H9 (cell line): ENCODE measurements at regions not wholly inside any gene's neighbourhood (a gene's known extent, or its start where the extent isn't known, plus 50 kb on each side); places are given as distances from the start of the nearest gene placed in this dataset.

Experiments
- DNase-seq: peaks from one replicate; pipeline ENCODE4 v3.0.0-alpha.2; 2017
- H2AFZ ChIP-seq: one replicate; pipeline ENCODE4 v1.6.1; 2013; ENCODE audit warnings: mild to moderate bottlenecking, low read length, control low read depth, moderate library complexity
- H2AK5ac ChIP-seq: 2 replicates; pipeline ENCODE4 v1.6.1; 2013; ENCODE audit warnings: low read length, control low read depth, mixed read lengths; ENCODE audit not compliant: insufficient read length
- H2BK120ac ChIP-seq: one replicate; pipeline ENCODE4 v1.6.1; 2013; ENCODE audit warnings: low read depth, mild to moderate bottlenecking, low read length, control low read depth, inconsistent platforms; ENCODE audit not compliant: poor library complexity, severe bottlenecking
- H2BK12ac ChIP-seq: 2 replicates; pipeline ENCODE4 v1.6.1; 2013; ENCODE audit warnings: low read length, control low read depth, mixed read lengths, low read depth; ENCODE audit not compliant: insufficient read length
- H2BK15ac ChIP-seq: 2 replicates; pipeline ENCODE4 v1.6.1; 2013; ENCODE audit warnings: low read depth, low read length, control low read depth
- H2BK20ac ChIP-seq: one replicate; pipeline ENCODE4 v1.6.1; 2013; ENCODE audit warnings: low read depth, mild to moderate bottlenecking, low read length, control low read depth, inconsistent platforms; ENCODE audit not compliant: poor library complexity, severe bottlenecking
- H2BK5ac ChIP-seq: 2 replicates; pipeline ENCODE4 v1.6.1; 2013; ENCODE audit warnings: low read length, control low read depth, mixed read lengths; ENCODE audit not compliant: insufficient read length
- H3K14ac ChIP-seq: 2 replicates; pipeline ENCODE4 v1.6.1; 2013; ENCODE audit warnings: low read length, control low read depth; ENCODE audit not compliant: insufficient read depth
- H3K18ac ChIP-seq: 2 replicates; pipeline ENCODE4 v1.6.1; 2013; ENCODE audit warnings: low read depth, mild to moderate bottlenecking, mixed read lengths, low read length, control low read depth; ENCODE audit not compliant: insufficient read length
- H3K23ac ChIP-seq: 2 replicates; pipeline ENCODE4 v1.6.1; 2013; ENCODE audit warnings: low read length, control low read depth, mixed read lengths, low read depth; ENCODE audit not compliant: insufficient read length
- H3K23me2 ChIP-seq: 2 replicates; pipeline ENCODE4 v1.6.1; 2013; ENCODE audit warnings: low read depth, mild to moderate bottlenecking, mixed read lengths, low read length, control low read depth; ENCODE audit not compliant: insufficient read length, poor library complexity, severe bottlenecking
- H3K27ac ChIP-seq: 2 replicates; pipeline ENCODE4 v1.5.1; 2013; ENCODE audit warnings: low read length, control low read depth, mixed read lengths, low read depth; ENCODE audit not compliant: insufficient read length
- H3K27me3 ChIP-seq: 2 replicates; pipeline ENCODE4 v1.6.1; 2013; ENCODE audit warnings: low read length, control low read depth, inconsistent platforms; ENCODE audit not compliant: insufficient read depth
- H3K4ac ChIP-seq: 2 replicates; pipeline ENCODE4 v1.6.1; 2013; ENCODE audit warnings: low read depth, mild to moderate bottlenecking, control low read depth, inconsistent platforms, low read length, moderate library complexity
- H3K4me1 ChIP-seq: 2 replicates; pipeline ENCODE4 v1.6.1; 2013; ENCODE audit warnings: low read length, control low read depth, inconsistent platforms; ENCODE audit not compliant: insufficient read depth
- H3K4me2 ChIP-seq: 2 replicates; pipeline ENCODE4 v1.6.1; 2013; ENCODE audit warnings: low read length, control low read depth, mixed read lengths; ENCODE audit not compliant: insufficient read length, insufficient read depth
- H3K56ac ChIP-seq: 2 replicates; pipeline ENCODE4 v1.6.1; 2013; ENCODE audit warnings: low read depth, mild to moderate bottlenecking, mixed read lengths, low read length, control low read depth; ENCODE audit not compliant: insufficient read length
- H3K79me1 ChIP-seq: 2 replicates; pipeline ENCODE4 v1.6.1; 2013; ENCODE audit warnings: low read depth, mild to moderate bottlenecking, moderate library complexity, low read length, control low read depth, inconsistent platforms; ENCODE audit not compliant: insufficient read depth, poor library complexity, severe bottlenecking
- H3K79me2 ChIP-seq: 2 replicates; pipeline ENCODE4 v1.6.1; 2013; ENCODE audit warnings: low read length, control low read depth, inconsistent platforms; ENCODE audit not compliant: insufficient read depth
- H3K9ac ChIP-seq: 2 replicates; pipeline ENCODE4 v1.6.1; 2013; ENCODE audit warnings: low read length, control low read depth, mixed read lengths; ENCODE audit not compliant: insufficient read length; ENCODE audit errors: extremely low read depth
- H3K9me3 ChIP-seq: one replicate; pipeline ENCODE4 v1.6.1; 2013; ENCODE audit warnings: low read depth, low read length, inconsistent platforms; ENCODE audit not compliant: control insufficient read depth
- H3T11ph ChIP-seq: one replicate; pipeline ENCODE4 v1.6.1; 2013; ENCODE audit warnings: mild to moderate bottlenecking, low read length, control low read depth, inconsistent platforms
- H4K20me1 ChIP-seq: one replicate; pipeline ENCODE4 v1.6.1; 2013; ENCODE audit not compliant: control insufficient read depth, insufficient read length, insufficient read depth
- H4K5ac ChIP-seq: 2 replicates; pipeline ENCODE4 v1.6.1; 2013; ENCODE audit warnings: low read depth, mild to moderate bottlenecking, mixed read lengths, low read length, control low read depth; ENCODE audit not compliant: insufficient read length
- H4K8ac ChIP-seq: replicated peaks from 2 replicates; pipeline ENCODE4 v1.6.1; 2013; ENCODE audit warnings: low read length, control low read depth, mixed read lengths, low read depth; ENCODE audit not compliant: insufficient read length
- H4K91ac ChIP-seq: 2 replicates; pipeline ENCODE4 v1.6.1; 2013; ENCODE audit warnings: low read depth, mild to moderate bottlenecking, moderate library complexity, mixed read lengths, low read length, control low read depth; ENCODE audit not compliant: insufficient read length
- H3K27ac Mint-ChIP-seq, 3 experiments: 2 replicates in 2 of 3; 3 replicates in 1 of 3; pipeline ENCODE4 v1.8.0; 2020 to 2021; ENCODE audit warnings: mixed read lengths in 3 of 3, mild to moderate bottlenecking in 1 of 3, moderate library complexity in 1 of 3
- H3K27me3 Mint-ChIP-seq: 2 replicates; pipeline ENCODE4 v1.8.0; 2021; ENCODE audit warnings: low read depth, mild to moderate bottlenecking, moderate library complexity, mixed read lengths
- H3K36me3 Mint-ChIP-seq, 3 experiments: 2 replicates in 2 of 3; 3 replicates in 1 of 3; pipeline ENCODE4 v1.8.0; 2020 to 2021; ENCODE audit warnings: low read depth in 3 of 3, mixed read lengths in 3 of 3; ENCODE audit not compliant: insufficient read depth in 1 of 3
- H3K4me1 Mint-ChIP-seq, 2 experiments: 2 replicates each; pipeline ENCODE4 v1.8.0; 2020; ENCODE audit warnings: mixed read lengths in 2 of 2
- H3K4me3 Mint-ChIP-seq, 2 experiments: 2 replicates in 1 of 2; 3 replicates in 1 of 2; pipeline ENCODE4 v1.8.0; 2020 to 2021; ENCODE audit warnings: mild to moderate bottlenecking in 2 of 2, mixed read lengths in 2 of 2, moderate library complexity in 1 of 2
- H3K9me3 Mint-ChIP-seq, 2 experiments: 2 replicates in 1 of 2; 3 replicates in 1 of 2; pipeline ENCODE4 v1.8.0; 2020; ENCODE audit warnings: mild to moderate bottlenecking in 2 of 2, mixed read lengths in 2 of 2, moderate library complexity in 1 of 2
- WGBS: extraction: QIAGEN DNeasy Blood & Tissue Kit; methylation state at CpG from one replicate; pipeline ENCODE4 v1.1.7; 2013; ENCODE audit warnings: missing lambda C conversion rate, low lambda C conversion rate, mixed read lengths; ENCODE audit not compliant: insufficient read length; ENCODE audit errors: extremely low coverage; 5-methylcytosine and 5-hydroxymethylcytosine counted together
- TF ChIP-seq, protein P1 (sequence below): fragments of 200-600 bp; sonication (generic); conservative IDR thresholded peaks from 3 replicates; pipeline ENCODE4 v1.8.0; 2021; ENCODE audit warnings: antibody characterized with exemption, mild to moderate bottlenecking

DNA sequence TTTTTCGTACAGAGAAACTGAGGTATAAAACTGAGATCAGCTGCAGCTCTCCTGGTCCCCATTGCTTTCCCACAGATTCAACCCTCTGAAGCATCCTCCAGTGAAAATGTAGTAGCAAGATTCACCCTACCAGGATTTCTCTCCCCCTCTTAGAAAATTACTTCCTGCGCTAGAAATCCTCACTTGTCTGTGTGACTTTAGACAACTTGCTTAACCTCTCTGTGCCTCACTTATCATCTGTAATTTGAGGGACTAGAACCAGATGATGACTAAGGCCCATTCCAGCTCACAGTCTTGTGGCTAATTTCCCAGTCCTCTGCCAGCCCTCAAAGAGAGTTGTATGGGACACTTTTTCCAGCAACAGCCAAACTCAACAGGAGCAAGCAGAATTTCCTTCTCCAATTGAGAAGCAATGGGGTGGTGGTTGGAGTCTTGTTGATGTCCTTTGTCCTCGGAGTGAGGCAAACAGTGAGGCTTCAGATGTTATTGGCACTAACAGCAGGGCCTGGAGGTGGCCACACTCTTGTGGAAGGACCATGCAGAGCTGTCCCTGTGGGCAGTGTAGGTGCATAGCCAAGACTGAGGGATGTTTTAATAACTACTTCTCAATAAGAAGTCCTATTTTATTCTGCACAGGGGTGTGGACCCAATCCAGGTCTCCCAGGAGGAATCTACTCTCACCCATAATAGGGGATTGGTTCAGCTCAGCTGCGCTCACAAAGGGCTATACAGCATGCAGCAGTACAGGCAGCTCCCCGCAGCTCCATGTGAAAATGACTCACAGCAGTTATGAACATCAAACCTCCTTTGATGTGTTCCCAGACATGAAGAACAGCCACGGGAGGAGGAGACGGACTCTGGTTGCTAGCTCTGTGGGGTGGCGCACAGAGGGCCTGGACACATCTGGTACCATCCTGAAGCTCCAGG, 200.1 kb downstream of the DAD1 start:
- Histone ChIP-seq H3K79me2 (no peaks in the 10 kb centered on the region), H4K8ac (no peak overlapping the region), H3K23me2 (no peaks in the 10 kb centered on the region), H4K91ac (no peak overlapping the region), H3K9me3 (no peaks in the 10 kb centered on the region), H3K18ac (no peak overlapping the region), H3K4me2 (no peak overlapping the region), H2BK120ac (no peak overlapping the region), H3K9ac (no peak overlapping the region), H3K14ac (no peak overlapping the region), H2BK20ac (no peak overlapping the region), H3K27me3 (no peaks in the 10 kb centered on the region), H3K79me1 (no peaks in the 10 kb centered on the region), H3K23ac (no peak overlapping the region), H3K56ac (no peak overlapping the region), H2AK5ac (no peak overlapping the region), H2AFZ (no peak overlapping the region), H4K5ac (no peak overlapping the region), H3K27ac (no peak overlapping the region), H3K4me1 (no peaks in the 10 kb centered on the region), H4K20me1 (no peaks in the 10 kb centered on the region), H3K4ac (no peak overlapping the region), H2BK12ac (no peak overlapping the region), H2BK15ac (no peak overlapping the region), H3T11ph (no peak overlapping the region), H2BK5ac (no peak overlapping the region)
- Mint-ChIP-seq H3K4me3 (no peak overlapping the region), H3K27ac (no peak overlapping the region), H3K36me3 (no peaks in the 10 kb centered on the region), H3K9me3 (no peaks in the 10 kb centered on the region), H3K27me3 (peaks cover 1% of the 10 kb centered on the region), H3K4me1 (peaks cover 0 to 3% of the 10 kb centered on the region in 2 experiments; a peak in 3 of 4 replicates)
- TF ChIP-seq, protein P1, sequence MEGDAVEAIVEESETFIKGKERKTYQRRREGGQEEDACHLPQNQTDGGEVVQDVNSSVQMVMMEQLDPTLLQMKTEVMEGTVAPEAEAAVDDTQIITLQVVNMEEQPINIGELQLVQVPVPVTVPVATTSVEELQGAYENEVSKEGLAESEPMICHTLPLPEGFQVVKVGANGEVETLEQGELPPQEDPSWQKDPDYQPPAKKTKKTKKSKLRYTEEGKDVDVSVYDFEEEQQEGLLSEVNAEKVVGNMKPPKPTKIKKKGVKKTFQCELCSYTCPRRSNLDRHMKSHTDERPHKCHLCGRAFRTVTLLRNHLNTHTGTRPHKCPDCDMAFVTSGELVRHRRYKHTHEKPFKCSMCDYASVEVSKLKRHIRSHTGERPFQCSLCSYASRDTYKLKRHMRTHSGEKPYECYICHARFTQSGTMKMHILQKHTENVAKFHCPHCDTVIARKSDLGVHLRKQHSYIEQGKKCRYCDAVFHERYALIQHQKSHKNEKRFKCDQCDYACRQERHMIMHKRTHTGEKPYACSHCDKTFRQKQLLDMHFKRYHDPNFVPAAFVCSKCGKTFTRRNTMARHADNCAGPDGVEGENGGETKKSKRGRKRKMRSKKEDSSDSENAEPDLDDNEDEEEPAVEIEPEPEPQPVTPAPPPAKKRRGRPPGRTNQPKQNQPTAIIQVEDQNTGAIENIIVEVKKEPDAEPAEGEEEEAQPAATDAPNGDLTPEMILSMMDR: no peak
- no peak for DNase-seq
- WGBS: no CpG with 5 or more reads among the region's 8 CpGs
